ENCODE measurements at regions not wholly inside any gene's neighbourhood (a gene's known extent, or its start where the extent isn't known, plus 50 kb on each side); places are given as distances from the start of the nearest gene placed in this dataset.

DNA sequence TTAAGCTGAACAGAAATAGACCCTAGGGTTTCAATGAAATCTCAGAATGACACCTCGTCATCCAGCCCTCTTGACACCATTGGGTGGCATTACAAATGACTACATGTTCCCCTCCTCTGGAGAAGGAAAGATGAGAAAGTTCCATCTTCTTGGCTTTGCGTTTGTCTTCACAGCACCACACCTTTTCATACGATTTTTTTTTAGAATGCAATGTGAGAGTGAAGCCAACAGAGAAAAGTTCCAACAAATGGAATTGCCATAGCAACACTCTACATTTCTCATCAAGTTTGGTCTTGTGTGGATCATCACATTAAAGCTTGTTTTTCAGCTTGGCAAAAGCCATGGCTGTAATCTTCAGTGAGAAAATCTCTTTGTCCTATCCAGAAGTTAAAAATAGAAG, 183.4 kb upstream of the SNX7 start:
- DNase-seq: no peak

DNA sequence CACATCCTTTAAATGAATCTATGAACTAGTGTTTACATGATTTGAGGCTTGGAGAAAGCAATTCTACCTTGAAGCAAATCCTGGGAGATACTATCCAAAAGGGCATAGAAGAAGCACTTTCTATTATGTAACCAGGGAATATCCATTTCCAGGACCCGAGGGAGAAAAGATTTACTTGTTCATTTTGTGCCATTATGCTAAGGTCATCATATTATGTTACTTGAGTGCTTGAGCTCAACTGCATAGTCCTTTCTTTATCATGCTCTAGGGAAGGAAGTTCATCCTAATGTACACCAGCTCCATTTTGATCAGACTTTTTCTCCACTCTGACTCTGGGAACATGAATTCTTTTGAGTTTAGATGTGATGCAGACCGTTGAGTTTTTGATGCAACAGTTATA, 188.6 kb upstream of the SNX7 start:
- DNase-seq: no peak

DNA sequence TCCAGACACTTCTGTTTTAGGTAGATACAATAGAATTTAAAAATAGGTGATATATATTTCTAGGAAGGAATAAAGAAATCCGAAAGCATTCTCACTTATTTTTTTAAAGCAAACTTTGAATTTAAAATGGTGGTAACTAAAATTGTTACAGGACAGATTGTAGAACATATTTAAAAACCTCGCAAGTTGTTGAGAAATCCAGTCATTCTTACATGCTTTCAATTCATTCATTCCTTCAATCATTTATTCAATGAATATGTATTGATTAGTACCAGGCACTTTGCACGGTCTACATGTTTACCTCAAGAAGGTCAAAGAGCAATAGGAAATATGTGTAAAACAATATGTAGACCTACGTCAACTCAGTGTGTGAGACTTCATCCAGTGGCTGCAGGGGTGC, 189.9 kb upstream of the SNX7 start:
- DNase-seq: no peak

DNA sequence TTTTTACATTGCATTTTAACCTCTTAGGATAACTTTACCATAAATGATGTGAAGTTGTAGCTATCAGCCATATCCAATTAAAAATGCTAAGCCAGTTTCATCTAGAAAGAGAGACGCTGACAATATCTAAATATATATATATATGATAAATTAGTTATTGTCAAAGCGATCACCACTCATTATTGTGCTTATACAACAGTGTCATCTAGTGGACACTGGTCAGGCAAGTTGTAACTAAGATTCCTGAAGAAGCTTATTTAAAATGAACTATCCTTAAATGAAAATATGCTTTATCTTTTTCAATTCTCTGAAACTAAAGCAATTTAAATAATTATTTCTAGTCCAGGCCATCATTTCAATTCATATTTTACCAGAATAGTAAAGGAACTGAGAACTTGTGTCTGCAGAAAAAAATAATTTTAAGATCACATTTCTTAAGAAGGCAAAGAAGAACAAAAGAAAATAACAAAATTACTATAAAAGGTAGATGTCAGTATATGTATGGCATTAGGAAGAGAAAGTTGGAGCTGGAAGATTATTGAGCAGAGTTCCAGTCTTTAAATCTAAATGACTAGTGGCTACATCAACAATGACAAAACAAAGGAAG, 193.3 kb upstream of the SNX7 start:
- peak in 1 of 2 donors; percentile 46 for DNase-seq

DNA sequence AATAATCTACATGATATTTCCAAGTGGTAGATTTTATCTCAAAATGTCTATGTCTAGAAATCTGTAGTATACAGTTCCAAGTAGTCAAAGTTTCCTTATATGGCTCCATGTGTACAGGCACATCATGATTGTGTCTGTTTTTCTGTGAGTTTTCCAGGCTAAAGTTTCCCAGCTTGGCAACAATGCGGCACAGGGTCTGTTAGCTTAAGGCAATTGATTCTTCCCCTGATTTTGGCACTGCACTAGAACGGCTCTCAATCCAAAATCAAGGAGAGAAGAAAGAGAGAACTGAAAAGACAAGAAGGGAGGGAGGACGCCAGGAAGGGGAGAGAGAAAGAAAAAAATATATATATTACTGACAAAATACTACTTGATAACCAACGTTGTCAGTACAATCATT, 193.9 kb upstream of the SNX7 start:
- DNase-seq: no peak

DNA sequence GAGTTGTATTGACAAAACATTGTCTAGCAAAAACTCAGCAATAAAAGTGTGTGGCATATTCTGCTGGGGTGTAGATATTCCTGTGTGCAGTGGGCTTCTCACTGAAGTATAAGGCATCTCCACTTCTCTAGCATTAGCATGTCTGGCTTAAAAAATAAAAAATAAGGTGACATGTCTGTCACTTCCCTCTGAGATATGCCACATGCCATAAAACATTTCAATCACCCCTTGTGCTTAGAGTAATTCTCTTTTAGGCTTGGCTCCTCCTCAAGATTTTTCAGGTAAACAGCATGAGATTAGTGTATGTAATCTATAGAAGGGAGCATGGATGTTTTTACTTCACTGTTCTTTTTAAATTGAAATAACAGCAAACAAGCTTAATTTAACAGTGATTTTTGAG, 194.4 kb upstream of the SNX7 start:
- DNase-seq: no peak

DNA sequence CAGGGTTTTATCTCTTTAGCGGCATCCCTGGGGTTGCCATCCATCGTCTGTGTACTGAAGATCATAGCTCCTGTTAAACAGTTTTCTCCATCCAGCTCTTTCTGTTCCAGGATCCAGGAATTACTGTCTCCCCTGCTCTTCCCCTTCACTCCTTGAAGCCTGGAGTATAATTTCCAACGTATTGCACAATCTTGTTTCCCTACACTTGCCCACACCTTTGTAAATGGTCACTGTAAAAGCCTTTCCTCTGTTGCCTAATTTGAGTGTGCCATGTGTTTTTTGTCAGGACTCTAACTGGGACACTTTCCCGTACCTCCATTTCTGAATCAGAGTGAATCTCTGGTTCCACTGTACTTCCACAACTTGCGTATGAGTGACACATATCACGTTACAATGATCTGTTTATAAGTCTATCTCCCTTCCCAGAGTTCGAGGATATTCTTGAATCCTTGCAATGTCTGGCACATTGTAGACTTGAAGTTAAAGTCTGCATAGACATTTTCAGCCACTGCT, 199.6 kb upstream of the SNX7 start:
- no peak for DNase-seq

DNA sequence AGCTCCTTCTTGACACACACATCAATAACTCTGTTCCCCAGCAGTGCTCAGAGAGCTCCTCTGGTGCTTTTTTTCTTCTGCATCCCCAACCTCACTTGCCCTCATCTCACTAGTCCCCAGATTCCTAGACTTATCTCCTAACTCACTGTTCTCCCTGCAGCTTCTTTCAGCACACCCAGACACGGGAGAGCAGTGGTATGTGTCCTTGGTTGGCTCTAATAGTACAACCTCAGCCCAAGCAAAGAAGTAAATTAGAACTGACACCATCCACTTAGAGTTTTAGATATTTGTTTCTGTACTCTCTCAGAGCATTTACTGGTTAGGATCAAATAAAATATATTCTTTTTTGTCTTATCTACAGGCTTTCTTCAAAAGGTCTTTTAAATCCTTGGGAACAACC, 201.4 kb upstream of the SNX7 start:
- no peak for DNase-seq

DNA sequence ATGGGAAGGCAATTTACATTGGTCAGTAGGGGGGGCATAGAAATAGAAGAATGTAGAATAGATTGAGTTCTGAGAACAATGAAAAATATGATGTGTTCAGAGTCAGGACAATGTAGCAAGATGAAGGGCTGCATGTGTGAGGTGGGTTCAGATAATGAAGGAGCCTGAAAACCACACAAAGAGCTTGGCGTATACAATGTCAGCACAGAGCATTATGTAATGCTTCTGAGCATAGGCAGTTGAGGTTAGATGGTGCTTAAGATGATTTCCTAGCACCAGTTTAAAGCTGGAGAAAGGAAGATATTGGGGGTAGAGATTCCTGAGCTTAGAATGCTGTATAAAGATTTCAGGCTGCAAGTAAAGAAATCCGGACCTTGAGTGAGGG, 202.0 kb upstream of the SNX7 start:
- DNase-seq: no peak

DNA sequence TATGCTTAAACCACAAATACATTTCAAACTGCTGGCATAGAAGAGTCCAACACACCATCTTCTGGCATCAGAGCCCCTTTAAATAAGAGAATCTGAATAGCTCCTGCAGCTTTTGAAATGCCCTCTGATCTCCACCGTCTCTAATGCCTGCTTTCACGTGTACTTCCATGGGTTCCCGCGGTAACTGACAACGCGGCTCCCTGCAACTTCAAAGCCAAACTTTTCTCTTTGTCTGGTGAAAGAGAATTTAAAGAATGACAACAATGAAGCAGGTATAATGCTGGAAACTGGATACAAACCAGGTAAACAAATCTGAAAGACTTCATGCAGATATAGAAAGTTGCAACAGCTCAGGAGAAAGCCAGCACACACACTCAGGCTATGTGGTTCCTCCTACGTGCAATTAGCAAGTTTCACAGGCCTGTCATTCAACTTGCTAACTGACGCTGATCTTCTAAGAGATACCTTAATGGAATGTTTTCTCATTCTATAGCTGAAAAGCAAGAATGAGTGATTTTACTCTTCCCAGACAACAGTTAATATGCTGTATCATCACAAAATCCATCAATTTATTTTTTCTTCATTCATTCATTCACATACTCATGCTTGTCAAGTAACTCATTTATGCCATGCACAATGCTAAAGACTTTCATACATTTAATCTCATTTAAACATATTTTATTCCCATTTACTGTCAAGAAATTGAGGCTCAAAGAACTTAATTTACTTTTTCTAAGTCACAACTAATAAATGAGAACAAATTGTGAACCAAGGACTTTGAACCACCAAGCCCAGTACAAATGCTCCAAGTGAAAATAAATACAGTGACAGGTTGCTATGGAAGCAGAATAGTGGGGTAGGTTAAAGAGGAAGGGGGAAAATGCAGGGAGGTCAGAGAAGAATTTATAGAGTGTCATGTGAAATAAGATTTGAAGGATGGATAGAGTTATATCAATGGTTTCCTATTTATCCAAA, 202.7 kb upstream of the SNX7 start:
- no peak for DNase-seq

DNA sequence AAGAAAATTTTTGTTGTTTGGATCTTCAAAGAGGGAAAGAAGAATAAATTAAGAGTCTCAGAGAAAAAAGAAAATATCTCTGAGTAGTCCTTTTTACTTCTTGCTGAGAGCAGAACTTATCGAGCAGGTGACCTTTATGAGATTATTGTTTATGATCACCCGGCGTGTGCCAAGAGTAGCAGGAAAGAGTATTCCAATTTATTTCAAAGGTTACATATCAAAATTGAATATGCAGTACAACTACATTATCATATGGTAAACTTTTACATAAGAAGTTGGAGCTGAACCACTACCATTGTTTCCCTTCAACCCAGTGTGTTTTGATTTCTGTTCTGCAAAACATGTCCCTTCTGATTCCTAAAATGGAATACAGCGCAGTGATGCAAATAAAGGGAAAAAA, 204.3 kb upstream of the SNX7 start:
- DNase-seq: no peak

DNA sequence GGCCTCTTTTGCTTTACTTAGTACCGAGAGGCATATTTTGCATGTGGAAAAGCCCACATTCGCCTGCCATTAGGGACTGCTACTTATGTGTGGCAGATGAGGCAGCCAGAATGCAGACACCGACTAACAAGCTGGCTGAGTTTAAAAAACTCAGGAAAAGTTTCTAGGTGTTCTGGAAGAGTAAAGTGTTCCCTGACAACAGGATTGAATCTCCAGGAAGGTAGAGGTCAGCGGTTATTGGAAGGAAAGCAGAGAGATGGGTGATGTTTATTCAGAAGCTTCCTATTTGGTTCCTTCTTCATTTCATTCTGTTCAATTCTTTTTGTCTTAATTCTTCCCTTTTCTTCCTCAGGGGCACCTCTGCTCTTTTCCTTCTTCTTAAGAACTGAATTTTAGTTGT, 206.9 kb upstream of the SNX7 start:
- DNase-seq: no peak

DNA sequence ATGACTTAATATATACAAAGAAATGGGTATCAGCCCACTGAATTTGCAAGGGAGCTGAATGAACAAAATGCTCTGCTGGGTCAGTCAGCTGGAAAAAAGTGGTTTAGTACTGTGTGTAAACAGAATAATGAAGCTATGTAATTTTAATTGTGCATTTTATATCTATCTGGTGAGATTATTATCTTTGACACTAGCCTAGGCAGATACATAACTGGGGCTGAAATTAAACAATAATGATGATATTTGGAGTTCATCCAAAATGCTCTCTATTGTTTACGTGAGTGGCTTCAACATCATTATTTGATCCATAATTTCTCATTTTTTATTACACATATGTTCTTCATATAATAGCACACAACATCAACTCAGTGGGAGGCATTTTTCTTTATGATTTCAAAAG, 208.5 kb upstream of the SNX7 start:
- no peak for DNase-seq

DNA sequence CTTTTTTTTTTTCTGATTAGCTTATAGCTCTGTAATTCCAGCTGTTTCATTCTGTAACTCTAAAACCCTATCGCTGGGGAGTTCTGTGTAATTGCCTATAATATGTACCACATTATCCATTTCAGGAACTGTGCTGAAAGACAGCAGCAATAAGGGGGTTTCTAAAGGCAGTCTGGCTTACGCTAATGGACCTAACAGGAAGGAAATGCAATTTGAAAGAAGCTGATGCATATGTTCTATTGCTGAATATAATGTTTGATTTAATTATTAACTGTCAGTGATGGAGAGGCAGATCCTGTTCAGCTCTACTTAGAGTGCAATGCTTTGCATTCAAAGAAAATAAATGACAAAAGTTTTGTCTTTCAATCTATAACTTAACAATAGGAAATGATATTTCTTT, 209.4 kb upstream of the SNX7 start:
- no peak for DNase-seq

DNA sequence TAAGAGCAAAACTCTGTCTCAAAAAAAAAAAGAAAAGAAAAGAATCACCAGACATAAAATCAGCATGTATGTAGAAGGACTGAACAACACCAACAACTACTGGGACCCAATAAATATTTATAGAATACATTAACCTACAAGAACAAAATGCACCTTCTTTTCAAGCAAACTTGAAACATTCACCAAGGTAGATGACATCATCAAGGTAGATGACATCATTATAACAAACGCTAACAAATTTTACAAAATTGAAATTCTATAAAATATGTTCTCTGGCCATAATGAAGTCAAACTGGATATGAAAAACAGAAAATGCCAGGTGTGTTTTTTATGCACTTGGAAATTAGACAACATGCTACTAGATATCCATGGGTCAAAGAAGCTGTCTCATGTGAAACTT, 220.2 kb upstream of the SNX7 start:
- DNase-seq: no peak

DNA sequence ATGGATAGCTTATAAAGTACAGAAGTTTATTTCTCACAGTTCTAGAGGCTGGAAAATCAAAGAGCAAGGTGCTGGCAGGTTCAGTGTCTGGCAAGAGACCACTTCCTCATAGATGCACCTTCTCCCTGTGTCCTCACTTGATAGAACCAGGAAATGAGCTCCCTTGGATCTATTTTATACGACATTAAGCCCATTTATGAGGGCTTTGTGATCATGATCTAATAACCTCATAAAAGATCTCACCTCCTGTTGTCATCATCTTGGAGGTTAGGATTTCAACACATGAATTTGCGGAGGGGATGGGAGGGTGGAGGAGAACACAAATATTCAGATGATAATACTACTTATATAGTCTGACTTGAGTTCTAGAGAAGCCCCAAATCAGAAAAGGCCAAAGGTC, 222.1 kb upstream of the SNX7 start:
- DNase-seq: no peak

DNA sequence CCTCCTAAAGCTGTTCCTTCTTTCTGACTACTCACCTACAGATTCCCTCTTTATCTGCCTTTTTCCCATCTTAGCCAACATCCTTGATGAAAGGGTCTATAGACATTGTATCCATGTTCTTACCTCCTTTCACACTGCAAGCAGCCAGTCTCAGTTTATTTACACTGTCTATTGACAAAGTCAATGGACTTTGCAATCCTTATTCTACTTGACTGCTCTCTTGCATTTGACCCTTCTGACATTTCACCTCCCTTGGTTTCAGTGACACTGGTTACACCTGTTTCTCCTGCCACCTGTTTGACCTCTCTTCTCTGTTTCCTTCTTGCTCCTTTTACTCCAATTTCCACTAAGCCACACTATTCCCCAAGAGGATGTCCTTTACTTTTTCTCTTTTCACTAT, 224.0 kb upstream of the SNX7 start:
- no peak for DNase-seq

DNA sequence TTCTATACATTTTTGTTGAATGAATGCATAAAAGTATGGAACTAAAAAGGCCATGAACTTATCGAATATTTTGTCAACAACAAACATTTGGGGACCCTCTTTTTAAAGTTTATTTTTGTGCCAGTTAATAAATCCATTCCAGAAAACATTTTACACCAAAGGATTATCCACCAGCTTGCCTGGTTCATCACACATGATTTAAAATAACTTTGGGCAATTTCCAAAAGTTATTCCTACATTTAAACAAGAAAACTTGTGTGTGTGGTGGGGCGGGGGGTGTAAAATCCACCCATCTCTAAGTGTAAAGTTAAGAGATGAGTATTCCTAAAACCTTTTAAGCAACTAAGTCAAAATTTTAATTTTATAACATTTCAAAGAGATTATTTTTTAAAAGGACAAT, 224.5 kb upstream of the SNX7 start:
- DNase-seq: no peak

DNA sequence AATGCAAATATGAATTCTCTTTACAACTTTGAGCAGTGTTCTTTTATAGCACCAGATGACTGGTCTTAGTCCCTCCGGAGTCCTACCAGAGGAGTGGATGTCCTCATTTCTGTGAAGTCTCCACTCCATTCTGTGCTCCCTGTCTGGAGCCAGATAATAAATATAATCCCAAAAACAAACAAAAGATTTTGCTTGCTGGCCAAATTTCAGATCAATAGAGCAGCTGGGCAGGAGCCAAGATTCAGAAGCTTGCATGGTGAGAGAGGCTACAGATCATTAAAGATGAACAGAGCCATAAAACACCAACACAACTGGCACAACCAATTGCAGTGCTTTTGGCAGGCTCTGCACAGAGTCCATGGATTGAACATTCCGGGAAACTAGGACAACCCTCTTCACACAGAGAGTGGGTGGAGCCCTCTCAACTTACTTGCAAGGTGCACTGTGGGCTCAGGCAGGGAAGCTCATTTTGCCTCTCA, 231.5 kb upstream of the SNX7 start:
- DNase-seq: no peak

DNA sequence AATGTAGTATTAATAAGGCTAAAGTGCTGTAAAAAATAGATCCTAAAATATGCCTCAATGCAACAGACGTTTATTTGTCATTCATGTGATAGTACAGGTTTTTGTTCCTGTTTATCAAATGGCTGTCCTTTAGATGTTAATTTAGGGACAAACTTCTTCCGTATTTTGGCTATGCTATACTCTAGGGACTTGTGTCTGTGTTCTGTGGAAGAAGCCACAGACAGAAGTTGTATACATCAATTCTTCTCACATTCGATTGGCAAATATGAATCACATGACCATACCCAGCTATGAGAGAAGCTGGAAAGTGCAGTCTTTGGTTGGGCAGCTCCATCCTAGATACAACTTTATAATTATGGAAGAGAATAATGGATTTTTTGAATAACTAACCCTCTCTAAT, 232.7 kb upstream of the SNX7 start:
- DNase-seq: no peak

DNA sequence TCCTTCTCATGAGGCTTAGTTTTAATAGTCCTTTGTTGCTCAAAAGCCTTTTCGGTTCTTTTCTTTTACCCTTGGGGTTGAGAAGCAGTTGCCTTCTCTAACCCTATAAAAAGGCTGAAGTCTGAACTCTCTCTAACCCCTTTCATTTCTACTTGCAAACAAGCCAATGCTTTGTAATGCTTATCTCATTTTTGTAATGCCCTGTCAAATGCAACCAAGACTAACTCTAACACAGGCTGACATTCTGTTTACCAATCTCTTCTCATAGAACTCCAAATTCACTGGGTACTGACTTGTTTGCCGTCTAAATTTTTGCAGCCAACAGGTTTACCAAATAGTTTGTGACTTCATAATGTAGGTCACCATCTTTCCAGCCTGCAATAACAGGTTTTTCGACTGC, 233.9 kb upstream of the SNX7 start:
- DNase-seq: no peak

DNA sequence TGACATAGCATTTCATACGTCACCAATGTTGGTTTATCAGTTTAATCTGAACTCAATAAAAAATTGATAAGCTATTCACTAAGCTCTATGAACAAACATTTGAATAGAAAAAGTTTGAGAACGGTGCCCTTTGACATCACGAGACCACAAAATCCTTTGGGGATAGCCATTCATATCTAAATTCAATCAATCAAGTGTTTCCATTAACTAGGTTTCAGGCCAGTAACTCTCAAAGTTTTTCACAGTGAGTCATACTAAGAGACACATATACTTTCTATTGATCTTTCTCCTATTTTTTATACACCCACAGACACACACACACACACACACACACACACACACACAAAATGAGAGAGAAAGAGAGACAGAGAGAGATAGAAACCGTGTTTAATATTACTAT, 235.4 kb upstream of the SNX7 start:
- no peak for DNase-seq

DNA sequence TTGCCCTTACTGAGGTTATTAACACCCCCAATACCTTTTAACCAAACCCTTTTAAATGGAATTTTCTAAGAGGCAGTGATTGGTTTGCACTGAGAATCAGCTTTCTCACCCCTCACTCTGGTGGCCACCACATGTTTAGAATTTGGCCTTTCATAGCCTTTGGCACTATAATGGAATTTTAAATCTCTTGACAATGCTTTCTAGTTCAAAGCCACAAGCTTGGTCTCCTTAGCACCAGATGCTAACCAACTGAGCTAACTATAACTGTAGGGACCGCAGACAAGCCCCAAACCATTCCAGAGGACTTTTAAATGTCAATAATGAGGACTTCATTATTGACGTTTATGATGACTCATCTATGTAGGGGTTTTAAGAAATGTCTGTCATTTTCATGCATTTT, 238.7 kb upstream of the SNX7 start:
- no peak for DNase-seq

DNA sequence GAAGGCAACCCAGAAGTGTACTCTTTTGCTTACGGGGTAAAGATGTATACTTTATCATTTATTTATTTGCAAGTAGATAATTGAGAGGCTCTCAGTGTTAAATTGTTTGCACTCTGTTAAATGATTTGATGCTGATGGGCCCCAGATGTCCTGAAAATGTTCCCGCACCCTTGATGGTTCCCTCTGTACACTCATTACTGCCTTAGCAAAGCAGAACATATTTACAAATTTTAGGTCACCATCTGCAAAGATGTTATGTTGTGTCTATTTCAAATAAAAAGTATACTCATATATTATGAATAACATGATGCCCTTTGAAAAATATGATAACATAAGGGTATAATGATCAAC, 240.5 kb upstream of the SNX7 start:
- DNase-seq: no peak
